ENCODE measurements at regions not wholly inside any gene's neighbourhood (a gene's known extent, or its start where the extent isn't known, plus 50 kb on each side); places are given as distances from the start of the nearest gene placed in this dataset.

DNA sequence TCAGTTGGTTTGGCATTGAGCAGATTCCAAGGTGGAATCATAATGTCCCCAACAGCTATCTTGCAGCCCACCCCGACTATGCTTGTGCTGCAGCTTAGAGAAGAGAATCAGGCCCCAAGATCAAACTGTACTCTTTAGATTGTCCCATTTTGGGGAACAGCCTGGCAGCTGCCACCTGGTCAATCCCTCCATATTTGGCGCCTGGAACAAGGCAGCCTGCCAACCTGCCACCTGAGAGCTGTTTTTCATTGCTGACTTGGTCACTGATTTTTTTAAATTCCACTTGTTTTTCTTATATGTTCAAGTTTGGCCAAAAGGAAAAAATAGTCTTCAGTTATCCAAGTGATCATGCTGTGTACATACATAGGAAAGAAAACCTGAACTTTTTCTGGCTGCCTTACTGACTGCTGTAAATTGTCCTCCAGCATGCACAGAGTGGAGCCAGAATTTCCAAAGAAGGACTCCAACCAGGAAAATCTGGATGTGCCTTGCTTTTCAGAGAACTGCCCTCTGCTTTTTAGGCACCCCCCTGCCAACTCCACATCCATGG lies 504.2 kb downstream of the ENC1 start:
- no peak overlapping the region for H4K91ac ChIP-seq (replicated peaks; ENCODE audit: insufficient read length, low read length)
- ChIA-PET POLR2A (ENCODE audit: partially characterized antibody) (no interaction called here), CTCF (ENCODE audit: partially characterized antibody) (interaction anchor here (1.2 kb wide), 1 partner anchor 28 kb away, joined by 3 read pairs; no protein-coding TSS in a partner anchor)
- no peak overlapping the region for H2BK12ac ChIP-seq (ENCODE audit: low read depth, low read length)
- no peak overlapping the region for H4K5ac ChIP-seq (ENCODE audit: insufficient read length, low read depth, low read length)
- no peaks in the 10 kb centered on the region for H3K79me2 ChIP-seq (ENCODE audit: control insufficient read depth in 1 of 2, insufficient read depth in 2 of 2, low read length in 2 of 2)
- H2BK5ac ChIP-seq (ENCODE audit: low read depth, low read length): no peak overlapping the region
- H3K9me3 ChIP-seq (ENCODE audit: insufficient read depth in 2 of 2, low read depth in 1 of 2, low read length in 1 of 2): no peaks in the 10 kb centered on the region
- no peak overlapping the region for H3K23ac ChIP-seq (ENCODE audit: insufficient read length)
- H3K4me2 ChIP-seq (ENCODE audit: insufficient read depth in 1 of 2, low read depth in 2 of 2, low read length in 2 of 2): no peak overlapping the region
- no peaks in the 10 kb centered on the region for H3K23me2 ChIP-seq (ENCODE audit: low read depth, low read length)
- H3K4ac ChIP-seq (replicated peaks; ENCODE audit: insufficient read length, low read depth, low read length): no peak overlapping the region
- no peak overlapping the region for H3K18ac ChIP-seq (ENCODE audit: extremely low read depth, low read length)
- H2BK120ac ChIP-seq (replicated peaks; ENCODE audit: low read depth, low read length): no peak overlapping the region
- DNase-seq (ENCODE audit: low read depth in 1 of 2, low spot score in 2 of 2) (no peak), FAIRE-seq (no peak)
- no peak overlapping the region for H3K56ac ChIP-seq (replicated peaks; ENCODE audit: insufficient read length, low read depth, low read length)
- no peaks in the 10 kb centered on the region for H3K79me1 ChIP-seq (ENCODE audit: low read depth, low read length)
- H4K8ac ChIP-seq (ENCODE audit: extremely low read depth, insufficient read depth, low read length): no peak overlapping the region
- H3K36me3 ChIP-seq (ENCODE audit: control insufficient read depth in 2 of 4, insufficient read depth in 4 of 4, low read length in 3 of 4): no peaks in the 10 kb centered on the region
- no peak overlapping the region for H2AK5ac ChIP-seq (ENCODE audit: low read depth, low read length)
- no peak overlapping the region for H2BK15ac ChIP-seq (ENCODE audit: low read length)
- H3K9ac ChIP-seq (replicated peaks in 1 of 4; ENCODE audit: extremely low read depth in 1 of 4, low read depth in 3 of 4, low read length in 3 of 4): no peak overlapping the region
- H3K4me1 ChIP-seq (replicated peaks in 1 of 4; ENCODE audit: control insufficient read depth in 3 of 4, insufficient read depth in 4 of 4, low read length in 3 of 4): no peaks in the 10 kb centered on the region
- no peak overlapping the region for H3K14ac ChIP-seq (ENCODE audit: insufficient read length)
- no peaks in the 10 kb centered on the region for H4K20me1 ChIP-seq (replicated peaks in 1 of 2; ENCODE audit: control insufficient read depth in 1 of 2, insufficient read depth in 2 of 2, low read length in 2 of 2)
- no peak overlapping the region for H2BK20ac ChIP-seq (ENCODE audit: low read length)
- H3K27ac ChIP-seq (ENCODE audit: low read depth, low read length): no peak overlapping the region
- WGBS, 2 experiments (ENCODE audit: extremely low coverage in 1 of 2, insufficient coverage in 1 of 2, insufficient read length in 1 of 2, insufficient replicate concordance in 2 of 2, low coverage in 1 of 2, low lambda C conversion rate in 2 of 2, missing lambda C conversion rate in 1 of 2): 95% methylated on average over 2 of the region's 2 CpGs; no CpG with 5 or more reads in 1 of the 2 experiments
- H2AFZ ChIP-seq (ENCODE audit: low read length): no peak overlapping the region
- H3K27me3 ChIP-seq (replicated peaks in 1 of 4; ENCODE audit: control insufficient read depth in 3 of 4, extremely low read depth in 1 of 4, insufficient read depth in 3 of 4, low read length in 3 of 4): no peaks in the 10 kb centered on the region
- no peak overlapping the region for H3K4me3 ChIP-seq (ENCODE audit: extremely low read depth in 1 of 4, insufficient read depth in 2 of 4, low read depth in 3 of 4, low read length in 4 of 4)
- TF ChIP-seq EP300 (IDR thresholded peaks at IDR 0.05; ENCODE audit: borderline replicate concordance in 1 of 2, low read depth in 2 of 2, low read length in 2 of 2): no peak
- TF ChIP-seq SP4 (IDR thresholded peaks at IDR 0.05; ENCODE audit: low read length): no peak
- TF ChIP-seq GABPA (IDR thresholded peaks at IDR 0.05; ENCODE audit: borderline replicate concordance, insufficient read depth, low read length): no peak
- TF ChIP-seq, protein P1, sequence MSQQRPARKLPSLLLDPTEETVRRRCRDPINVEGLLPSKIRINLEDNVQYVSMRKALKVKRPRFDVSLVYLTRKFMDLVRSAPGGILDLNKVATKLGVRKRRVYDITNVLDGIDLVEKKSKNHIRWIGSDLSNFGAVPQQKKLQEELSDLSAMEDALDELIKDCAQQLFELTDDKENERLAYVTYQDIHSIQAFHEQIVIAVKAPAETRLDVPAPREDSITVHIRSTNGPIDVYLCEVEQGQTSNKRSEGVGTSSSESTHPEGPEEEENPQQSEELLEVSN (IDR thresholded peaks at IDR 0.05): no peak
- TF ChIP-seq ZNF274 (IDR thresholded peaks at IDR 0.05; ENCODE audit: borderline replicate concordance, extremely low read depth, low read length): no peak
- no peak for TF ChIP-seq CBX5 (IDR thresholded peaks at IDR 0.05; ENCODE audit: low read depth, low read length)
- TF ChIP-seq SAP30 (IDR thresholded peaks at IDR 0.05; ENCODE audit: insufficient read depth, insufficient replicate concordance, low read length): no peak
- TF ChIP-seq EGR1 (IDR thresholded peaks at IDR 0.05; ENCODE audit: borderline replicate concordance, low read depth, low read length): no peak
- TF ChIP-seq YY1 (IDR thresholded peaks at IDR 0.05; ENCODE audit: low read depth, low read length): no peak
- no peak for TF ChIP-seq JUN (IDR thresholded peaks at IDR 0.05; ENCODE audit: low read depth, low read length)
